NCI-H82 (cell line): ENCODE measurements at regions not wholly inside any gene's neighbourhood (a gene's known extent, or its start where the extent isn't known, plus 50 kb on each side); places are given as distances from the start of the nearest gene placed in this dataset.
"Not testable (repeated sequence)": the region's sequence is repeated elsewhere in the genome, so short reads cannot be mapped to it uniquely, and the experiment has no call there.

ENCODE experiments used
- DNase-seq: peaks from one replicate; lab custom pipeline; 2025; lab: John Stamatoyannopoulos, UW

- no peak for DNase-seq
Observed at GRCh38 chr6:14498748-14499147, 381.2 kb downstream of the CD83 start.

GRCh38 chr6:14499309-14499708, 381.7 kb downstream of the CD83 start:
- DNase-seq: no peak

- DNase-seq: peak; percentile 94
Observed at GRCh38 chr6:14499841-14500240, 382.3 kb downstream of the CD83 start.

GRCh38 chr6:14500809-14501208, 383.2 kb downstream of the CD83 start:
- DNase-seq: no peak

- DNase-seq: peak; percentile 97
Observed at GRCh38 chr6:14501240-14501639, 383.7 kb downstream of the CD83 start.

GRCh38 chr6:14501914-14502313, 384.3 kb downstream of the CD83 start:
- no peak for DNase-seq

GRCh38 chr6:14502551-14502950, 385.0 kb downstream of the CD83 start:
- no peak for DNase-seq

GRCh38 chr6:14505401-14505800, 387.8 kb downstream of the CD83 start:
- DNase-seq: no peak

GRCh38 chr6:14506656-14507246, 389.2 kb downstream of the CD83 start:
- DNase-seq: no peak

GRCh38 chr6:14509120-14509519, 391.5 kb downstream of the CD83 start:
- DNase-seq: no peak

- no peak for DNase-seq
Observed at GRCh38 chr6:14510038-14510437, 392.5 kb downstream of the CD83 start.

- DNase-seq: no peak
Observed at GRCh38 chr6:14511061-14511586, 393.6 kb downstream of the CD83 start.

- no peak for DNase-seq
Observed at GRCh38 chr6:14512246-14512645, 394.7 kb downstream of the CD83 start.

- DNase-seq: no peak
Observed at GRCh38 chr6:14513496-14514393, 396.2 kb downstream of the CD83 start.

- DNase-seq: no peak
Observed at GRCh38 chr6:14516956-14517355, 399.4 kb downstream of the CD83 start.

GRCh38 chr6:14517516-14518105, 400.0 kb downstream of the CD83 start:
- DNase-seq: no peak

- DNase-seq: peak; percentile 85
Observed at GRCh38 chr6:14518515-14519217, 401.1 kb downstream of the CD83 start.

- no peak for DNase-seq
Observed at GRCh38 chr6:14520029-14520428, 402.5 kb downstream of the CD83 start.

GRCh38 chr6:14520536-14520935, 403.0 kb downstream of the CD83 start:
- DNase-seq: no peak

GRCh38 chr6:14521141-14521540, 403.6 kb downstream of the CD83 start:
- no peak for DNase-seq

GRCh38 chr6:14521861-14522260, 404.3 kb downstream of the CD83 start:
- DNase-seq: not testable (repeated sequence)

GRCh38 chr6:14524319-14524718, 406.7 kb downstream of the CD83 start:
- DNase-seq: no peak
